H1 (cell line): ENCODE measurements at regions not wholly inside any gene's neighbourhood (a gene's known extent, or its start where the extent isn't known, plus 50 kb on each side); places are given as distances from the start of the nearest gene placed in this dataset.

Source experiments
- BACH1 ChIP-seq: IDR thresholded peaks from 2 replicates; pipeline ENCODE4 v1.6.1; 2012; ENCODE audit warnings: low read length, improper control_type of control experiment
- CTBP2 ChIP-seq: IDR thresholded peaks from 2 replicates; pipeline ENCODE4 v1.7.0; 2011; ENCODE audit warnings: borderline replicate concordance, mild to moderate bottlenecking, moderate library complexity, mixed read lengths, low read length; ENCODE audit not compliant: insufficient read depth, insufficient read length
- EP300 ChIP-seq, 2 experiments: IDR thresholded peaks; 1 replicate in 1 of 2; 2 replicates in 1 of 2; pipeline ENCODE4 v1.6.1; 2011 to 2012; ENCODE audit warnings: low read depth in 2 of 2, low read length in 2 of 2, mild to moderate bottlenecking in 2 of 2, borderline replicate concordance in 1 of 2, inconsistent platforms in 1 of 2, moderate library complexity in 1 of 2
- NANOG ChIP-seq: IDR thresholded peaks from 2 replicates; pipeline ENCODE4 v1.6.1; 2011; ENCODE audit warnings: low read length, low read depth, mild to moderate bottlenecking, inconsistent platforms; ENCODE audit not compliant: insufficient read depth, poor library complexity, severe bottlenecking
- SIN3A ChIP-seq, 2 experiments: IDR thresholded peaks in 1 of 2; conservative IDR thresholded peaks in 1 of 2; 2 replicates each; pipeline ENCODE4 v1.6.1; 2011 to 2012; ENCODE audit warnings: low read length in 2 of 2, improper control_type of control experiment in 1 of 2, low read depth in 1 of 2, mild to moderate bottlenecking in 1 of 2
- SUZ12 ChIP-seq: fragments of 200-600 bp; sonication (generic); IDR thresholded peaks from 2 replicates; pipeline ENCODE4 v1.6.1; 2012; ENCODE audit warnings: mild to moderate bottlenecking, inconsistent platforms, low read length, moderate library complexity, mixed read lengths

- TF ChIP-seq SIN3A (conservative IDR thresholded peaks at IDR 0.05 in 1 of 2, IDR thresholded peaks at IDR 0.05 in 1 of 2; ENCODE audit: low read depth in 1 of 2, low read length in 2 of 2), result no peak
- TF ChIP-seq SUZ12, result no peak
- TF ChIP-seq EP300 (IDR thresholded peaks at IDR 0.05; ENCODE audit: borderline replicate concordance in 1 of 2, low read depth in 2 of 2, low read length in 2 of 2), result no peak
- no peak for TF ChIP-seq NANOG
- TF ChIP-seq CTBP2, result no peak
- no peak for TF ChIP-seq BACH1
Measured at GRCh38 chr10:29845166-29845565, 210.4 kb upstream of the SVIL start (continued).
